K562 (cell line): ENCODE measurements at regions not wholly inside any gene's neighbourhood (a gene's known extent, or its start where the extent isn't known, plus 50 kb on each side); places are given as distances from the start of the nearest gene placed in this dataset.

ENCODE experiments used
- ATAC-seq: fragments of 200-7000 bp; cut with Tn5 transposase; 3 replicates; pipeline ENCODE4 v1.9.1; 2020; ENCODE audit warnings: moderate library complexity
- BruUV-seq: library from RNA; stranded (reverse); fragments of 400-500 nt; replicated peaks from 2 replicates; lab custom pipeline; 2021; lab: Mats Ljungman, UMichigan
- CTCF ChIA-PET: fragments of 300-600 bp; formaldehyde crosslinking; extraction: SDS; loops from one replicate; lab custom pipeline; 2021; ENCODE audit warnings: low intra/inter-chr PET ratio; lab: Yijun Ruan, JAX
- POLR2A ChIA-PET: fragments of 300-600, 350-650 bp; sonication (Branson Sonifier 250); formaldehyde crosslinking; extraction: SDS; loops from one replicate; lab custom pipeline; 2021; ENCODE audit warnings: antibody characterized with exemption, inconsistent platforms; lab: Yijun Ruan, JAX
- DNase-seq, 4 experiments: peaks; one replicate each; pipeline versions ENCODE4 v3.0.0 to v3.0.0-alpha.2; 2011 to 2018; ENCODE audit warnings: low spot score in 3 of 4, mixed read lengths in 3 of 4; ENCODE audit errors: extremely low read depth in 1 of 4
- FAIRE-seq: peaks from 2 replicates; lab custom pipeline; 2011; peaks lifted over from hg19 to GRCh38; lab: Jason Lieb, UNC
- H2AFZ ChIP-seq: 2 replicates; pipeline ENCODE4 v1.6.0; 2011; ENCODE audit warnings: low read depth, low read length, control low read depth, inconsistent platforms
- H3K27ac ChIP-seq: fragments of 200-600 bp; 3 replicates; pipeline ENCODE4 v1.8.0; 2011; ENCODE audit warnings: low read depth, mild to moderate bottlenecking, control low read depth, inconsistent platforms, low read length, moderate library complexity, mixed read lengths; ENCODE audit errors: extremely low read depth
- H3K27me3 ChIP-seq, 2 experiments: fragments of 300-600 bp in 1 of 2; 2 replicates in 1 of 2; 3 replicates in 1 of 2; pipeline versions ENCODE4 v1.6.0 to v1.8.0; 2011; ENCODE audit warnings: inconsistent platforms in 2 of 2, low read length in 2 of 2, mild to moderate bottlenecking in 1 of 2, mixed read lengths in 1 of 2, moderate library complexity in 1 of 2; ENCODE audit not compliant: control insufficient read depth in 2 of 2, insufficient read depth in 2 of 2
- H3K36me3 ChIP-seq: fragments of 300-600 bp; 3 replicates; pipeline ENCODE4 v1.8.0; 2011; ENCODE audit warnings: mild to moderate bottlenecking, low read length, inconsistent platforms; ENCODE audit not compliant: control insufficient read depth, insufficient read depth
- H3K4me1 ChIP-seq, 2 experiments: fragments of 200-600 bp in 1 of 2; replicated peaks in 1 of 2; 2 replicates in 1 of 2; 3 replicates in 1 of 2; pipeline versions ENCODE4 v1.5.1 to v1.8.0; 2011; ENCODE audit warnings: inconsistent platforms in 2 of 2, low read length in 2 of 2, mild to moderate bottlenecking in 1 of 2, mixed read lengths in 1 of 2, moderate library complexity in 1 of 2; ENCODE audit not compliant: control insufficient read depth in 2 of 2, insufficient read depth in 2 of 2
- H3K4me2 ChIP-seq: 2 replicates; pipeline ENCODE4 v1.6.1; 2011; ENCODE audit warnings: low read length, control low read depth, inconsistent platforms, mixed read lengths; ENCODE audit not compliant: insufficient read depth
- H3K4me3 ChIP-seq: fragments of 200-600 bp; sonication (generic), shearing (Covaris generic); 2 replicates; pipeline ENCODE4 v1.5.1; 2016; ENCODE audit warnings: control low read depth, inconsistent platforms
- H3K79me2 ChIP-seq: fragments of 200-600 bp; 3 replicates; pipeline ENCODE4 v1.8.0; 2011; ENCODE audit warnings: low read length, inconsistent platforms; ENCODE audit not compliant: control insufficient read depth, insufficient read depth
- H3K9ac ChIP-seq, 2 experiments: 2 replicates each; pipeline versions ENCODE4 v1.6.0 to v1.6.1; 2011; ENCODE audit warnings: low read depth in 2 of 2, low read length in 2 of 2, control low read depth in 1 of 2, inconsistent platforms in 1 of 2, mild to moderate bottlenecking in 1 of 2, mixed read lengths in 1 of 2; ENCODE audit not compliant: insufficient read depth in 1 of 2
- H3K9me1 ChIP-seq: one replicate; pipeline ENCODE4 v1.6.0; 2011; ENCODE audit warnings: inconsistent platforms, mild to moderate bottlenecking, low read length, moderate library complexity; ENCODE audit not compliant: control insufficient read depth, insufficient read depth
- H3K9me3 ChIP-seq: replicated peaks from 2 replicates; pipeline ENCODE4 v1.5.1; 2011; ENCODE audit warnings: low read depth, low read length, inconsistent platforms; ENCODE audit not compliant: control insufficient read depth, insufficient read depth
- H4K20me1 ChIP-seq: replicated peaks from 2 replicates; pipeline ENCODE4 v1.6.1; 2011; ENCODE audit warnings: low read length, inconsistent platforms, mixed read lengths; ENCODE audit not compliant: control insufficient read depth, insufficient read depth
- BRF2 ChIP-seq: IDR thresholded peaks from 3 replicates; pipeline ENCODE4 v1.6.1; 2011; ENCODE audit warnings: borderline replicate concordance, mild to moderate bottlenecking; ENCODE audit not compliant: insufficient read length, insufficient read depth
- CEBPB ChIP-seq: fragments of 450-650 bp; IDR thresholded peaks from 2 replicates; pipeline ENCODE4 v1.6.1; 2016; ENCODE audit warnings: missing genetic modification characterization, missing compliant biosample characterization
- CEBPZ ChIP-seq: fragments of 150-350 bp; IDR thresholded peaks from 2 replicates; pipeline ENCODE4 v1.6.1; 2014; ENCODE audit warnings: low read depth, mild to moderate bottlenecking, low read length, borderline replicate concordance
- JUND ChIP-seq, 2 experiments: IDR thresholded peaks; 2 replicates in 1 of 2; 3 replicates in 1 of 2; pipeline ENCODE4 v1.6.1; 2011; ENCODE audit warnings: borderline replicate concordance in 2 of 2, low read depth in 2 of 2, low read length in 2 of 2, improper control_type of control experiment in 1 of 2, missing biosample characterization in 1 of 2, missing genetic modification characterization in 1 of 2, missing genetic modification reagents in 1 of 2
- PTBP1 ChIP-seq: fragments of 200-400 bp; formaldehyde crosslinking; IDR thresholded peaks from 2 replicates; pipeline ENCODE4 v1.6.1; 2017; ENCODE audit warnings: low read depth, low read length
- SMARCC2 ChIP-seq: fragments of 450-650 bp; IDR thresholded peaks from 2 replicates; pipeline ENCODE4 v1.6.1; 2017; ENCODE audit warnings: antibody characterized with exemption, moderate library complexity, mild to moderate bottlenecking, low read depth
- USF2 ChIP-seq: sonication (generic); formaldehyde crosslinking; IDR thresholded peaks from 2 replicates; pipeline ENCODE4 v1.5.0; 2020; ENCODE audit warnings: missing genetic modification reagents
- ZNF239 ChIP-seq: fragments of 250-450 bp; sonication (Bioruptor Pico); IDR thresholded peaks from 2 replicates; pipeline ENCODE4 v1.4.0; 2020; ENCODE audit warnings: mild to moderate bottlenecking
- WGBS: fragments of 100-300 bp; shearing (Covaris generic); methylation state at CpG from one replicate; pipeline ENCODE4 v1.1.6; 2016; ENCODE audit warnings: low coverage, mixed read lengths; ENCODE audit not compliant: insufficient coverage; ENCODE audit errors: missing lambda C conversion rate; 5-methylcytosine and 5-hydroxymethylcytosine counted together
- in situ Hi-C: fragments of 300-500 bp; cut with MboI; formaldehyde crosslinking; loops from 4 replicates; pipeline ENCODE4 v1.15.0; 2018; ENCODE audit warnings: inconsistent platforms, mixed read lengths
- intact Hi-C: fragments of 100-400 bp; cut with micrococcal nuclease; formaldehyde crosslinking; loops from 2 replicates; pipeline ENCODE4 v1.14.2; 2022
- TF ChIP-seq, protein P1 (sequence below): fragments of 250-450 bp; sonication (Bioruptor Pico); IDR thresholded peaks from 2 replicates; pipeline ENCODE4 v1.5.0; 2021; ENCODE audit warnings: mild to moderate bottlenecking, borderline replicate concordance
- TF ChIP-seq, protein P2 (sequence below): fragments of 250-450 bp; sonication (Bioruptor Pico); IDR thresholded peaks from 2 replicates; pipeline ENCODE4 v1.9.0; 2021; ENCODE audit warnings: mild to moderate bottlenecking, inconsistent platforms

- H3K4me2 ChIP-seq: no peak overlapping the region
- intact Hi-C loops: loop anchor here (5.0 kb wide), 1 partner anchor 374 kb away; no protein-coding TSS in a partner anchor
- 0% methylated on average over 7 of the region's 7 CpGs for WGBS
- no peaks in the 10 kb centered on the region for H3K79me2 ChIP-seq
- no peak overlapping the region for H3K4me3 ChIP-seq
- in situ Hi-C loops: loop anchor here (25.0 kb wide), 1 partner anchor 149 kb away; no protein-coding TSS in a partner anchor
- no peak overlapping the region for H2AFZ ChIP-seq
- no peaks in the 10 kb centered on the region for H3K36me3 ChIP-seq
- H3K27ac ChIP-seq: no peak overlapping the region
- DNase-seq: no peak
- H3K27me3 ChIP-seq: peaks cover 0 to 7% of the 10 kb centered on the region in 2 experiments; a peak in 2 of 5 replicates
- no peak for ATAC-seq
- no peaks in the 10 kb centered on the region for H3K9me1 ChIP-seq
- H3K9ac ChIP-seq: no peak overlapping the region
- no TSS peak for BruUV-seq
- no peaks in the 10 kb centered on the region for H3K4me1 ChIP-seq
- H4K20me1 ChIP-seq: no peaks in the 10 kb centered on the region
- ChIA-PET POLR2A (interaction anchor here (0.6 kb wide), 1 partner anchor 163 kb away, joined by 3 read pairs; no protein-coding TSS in a partner anchor), CTCF (no interaction called here)
- FAIRE-seq: no peak
- no peaks in the 10 kb centered on the region for H3K9me3 ChIP-seq
- TF ChIP-seq, protein P1, sequence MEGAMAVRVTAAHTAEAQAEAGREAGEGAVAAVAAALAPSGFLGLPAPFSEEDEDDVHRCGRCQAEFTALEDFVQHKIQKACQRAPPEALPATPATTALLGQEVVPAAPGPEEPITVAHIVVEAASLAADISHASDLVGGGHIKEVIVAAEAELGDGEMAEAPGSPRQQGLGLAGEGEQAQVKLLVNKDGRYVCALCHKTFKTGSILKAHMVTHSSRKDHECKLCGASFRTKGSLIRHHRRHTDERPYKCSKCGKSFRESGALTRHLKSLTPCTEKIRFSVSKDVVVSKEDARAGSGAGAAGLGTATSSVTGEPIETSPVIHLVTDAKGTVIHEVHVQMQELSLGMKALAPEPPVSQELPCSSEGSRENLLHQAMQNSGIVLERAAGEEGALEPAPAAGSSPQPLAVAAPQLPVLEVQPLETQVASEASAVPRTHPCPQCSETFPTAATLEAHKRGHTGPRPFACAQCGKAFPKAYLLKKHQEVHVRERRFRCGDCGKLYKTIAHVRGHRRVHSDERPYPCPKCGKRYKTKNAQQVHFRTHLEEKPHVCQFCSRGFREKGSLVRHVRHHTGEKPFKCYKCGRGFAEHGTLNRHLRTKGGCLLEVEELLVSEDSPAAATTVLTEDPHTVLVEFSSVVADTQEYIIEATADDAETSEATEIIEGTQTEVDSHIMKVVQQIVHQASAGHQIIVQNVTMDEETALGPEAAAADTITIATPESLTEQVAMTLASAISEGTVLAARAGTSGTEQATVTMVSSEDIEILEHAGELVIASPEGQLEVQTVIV (CRISPR knock-in tag): no peak
- TF ChIP-seq SMARCC2 (no peak), CEBPB (tag) (no peak), JUND (IDR thresholded peaks at IDR 0.05; ENCODE audit: borderline replicate concordance, low read depth, low read length) (no peak), JUND (tag; IDR thresholded peaks at IDR 0.05; ENCODE audit: borderline replicate concordance, low read depth, low read length) (no peak), CEBPZ (no peak), USF2 (CRISPR knock-in tag) (no peak), ZNF239 (CRISPR knock-in tag) (no peak), PTBP1 (no peak), BRF2 (no peak)
- TF ChIP-seq, protein P2, sequence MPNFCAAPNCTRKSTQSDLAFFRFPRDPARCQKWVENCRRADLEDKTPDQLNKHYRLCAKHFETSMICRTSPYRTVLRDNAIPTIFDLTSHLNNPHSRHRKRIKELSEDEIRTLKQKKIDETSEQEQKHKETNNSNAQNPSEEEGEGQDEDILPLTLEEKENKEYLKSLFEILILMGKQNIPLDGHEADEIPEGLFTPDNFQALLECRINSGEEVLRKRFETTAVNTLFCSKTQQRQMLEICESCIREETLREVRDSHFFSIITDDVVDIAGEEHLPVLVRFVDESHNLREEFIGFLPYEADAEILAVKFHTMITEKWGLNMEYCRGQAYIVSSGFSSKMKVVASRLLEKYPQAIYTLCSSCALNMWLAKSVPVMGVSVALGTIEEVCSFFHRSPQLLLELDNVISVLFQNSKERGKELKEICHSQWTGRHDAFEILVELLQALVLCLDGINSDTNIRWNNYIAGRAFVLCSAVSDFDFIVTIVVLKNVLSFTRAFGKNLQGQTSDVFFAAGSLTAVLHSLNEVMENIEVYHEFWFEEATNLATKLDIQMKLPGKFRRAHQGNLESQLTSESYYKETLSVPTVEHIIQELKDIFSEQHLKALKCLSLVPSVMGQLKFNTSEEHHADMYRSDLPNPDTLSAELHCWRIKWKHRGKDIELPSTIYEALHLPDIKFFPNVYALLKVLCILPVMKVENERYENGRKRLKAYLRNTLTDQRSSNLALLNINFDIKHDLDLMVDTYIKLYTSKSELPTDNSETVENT (CRISPR knock-in tag): no peak
These were observed 80.2 kb upstream of the DMRT1 start for GRCh38 chr9:761176-761792.
